Omental fat pad (tissue), 3 donors: ENCODE measurements at regions not wholly inside any gene's neighbourhood (a gene's known extent, or its start where the extent isn't known, plus 50 kb on each side); places are given as distances from the start of the nearest gene placed in this dataset.

Experiments used
- ATAC-seq: fragments of 150-250 bp; one replicate; pipeline ENCODE4 v1.9.1; 2016; ENCODE audit warnings: mild to moderate bottlenecking, moderate library complexity; ENCODE audit not compliant: low FRiP score
- DNase-seq: peaks from one replicate; pipeline ENCODE4 v3.0.0-alpha.2; 2019; ENCODE audit warnings: low spot score
- TF ChIP-seq, protein P1 (sequence below), 3 donors: fragments of 450-650 bp; IDR thresholded peaks; one replicate each; pipeline ENCODE4 v1.5.1; 2016 to 2017; ENCODE audit warnings: antibody characterized with exemption in 3 of 3, mild to moderate bottlenecking in 3 of 3, moderate library complexity in 2 of 3

- TF ChIP-seq, protein P1, sequence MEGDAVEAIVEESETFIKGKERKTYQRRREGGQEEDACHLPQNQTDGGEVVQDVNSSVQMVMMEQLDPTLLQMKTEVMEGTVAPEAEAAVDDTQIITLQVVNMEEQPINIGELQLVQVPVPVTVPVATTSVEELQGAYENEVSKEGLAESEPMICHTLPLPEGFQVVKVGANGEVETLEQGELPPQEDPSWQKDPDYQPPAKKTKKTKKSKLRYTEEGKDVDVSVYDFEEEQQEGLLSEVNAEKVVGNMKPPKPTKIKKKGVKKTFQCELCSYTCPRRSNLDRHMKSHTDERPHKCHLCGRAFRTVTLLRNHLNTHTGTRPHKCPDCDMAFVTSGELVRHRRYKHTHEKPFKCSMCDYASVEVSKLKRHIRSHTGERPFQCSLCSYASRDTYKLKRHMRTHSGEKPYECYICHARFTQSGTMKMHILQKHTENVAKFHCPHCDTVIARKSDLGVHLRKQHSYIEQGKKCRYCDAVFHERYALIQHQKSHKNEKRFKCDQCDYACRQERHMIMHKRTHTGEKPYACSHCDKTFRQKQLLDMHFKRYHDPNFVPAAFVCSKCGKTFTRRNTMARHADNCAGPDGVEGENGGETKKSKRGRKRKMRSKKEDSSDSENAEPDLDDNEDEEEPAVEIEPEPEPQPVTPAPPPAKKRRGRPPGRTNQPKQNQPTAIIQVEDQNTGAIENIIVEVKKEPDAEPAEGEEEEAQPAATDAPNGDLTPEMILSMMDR (IDR thresholded peaks at IDR 0.05): no peak
- ATAC-seq: no peak
- DNase-seq: no peak
Observed at GRCh38 chr22:34045311-34045710, 125.0 kb upstream of the LARGE1 start.

DNA sequence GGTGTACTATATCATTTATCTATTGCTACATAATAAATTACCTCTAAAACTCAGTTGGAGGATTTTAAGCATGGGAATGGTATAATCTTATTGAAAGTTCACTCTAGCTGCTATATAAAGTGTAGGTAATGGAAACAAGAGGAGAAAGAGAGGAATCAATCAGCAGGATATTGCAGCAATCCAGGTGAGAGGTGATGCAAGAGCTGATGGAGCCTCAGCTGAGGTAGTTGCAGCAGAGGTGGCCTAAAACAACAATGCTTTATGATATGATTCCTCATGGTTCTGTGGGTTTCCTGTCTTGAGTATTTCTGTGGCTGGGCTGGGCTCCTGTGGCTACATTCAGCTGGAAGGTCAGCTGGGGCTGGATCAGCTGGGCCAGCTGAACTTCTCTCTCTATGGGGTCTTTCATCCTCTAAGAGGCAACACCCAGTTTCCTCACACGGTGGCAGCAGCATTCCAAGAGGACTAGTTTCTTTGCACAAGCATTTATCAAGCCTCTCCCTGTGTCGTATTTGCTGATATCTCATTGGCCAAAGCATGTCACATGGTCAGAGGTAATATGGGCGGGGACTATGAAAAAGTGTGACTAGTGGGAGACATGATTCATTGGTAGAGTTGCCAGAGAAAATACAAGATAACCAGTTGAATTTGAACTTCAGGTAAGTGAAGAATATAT, 135.4 kb upstream of the LARGE1 start:
- ATAC-seq (no peak), DNase-seq (no peak)
- TF ChIP-seq, protein P1 (IDR thresholded peaks at IDR 0.05): no peak

- no peak for ATAC-seq
- TF ChIP-seq, protein P1 (IDR thresholded peaks at IDR 0.05): no peak
- DNase-seq: no peak
Observed at GRCh38 chr22:34057726-34058125, 137.4 kb upstream of the LARGE1 start.

DNA sequence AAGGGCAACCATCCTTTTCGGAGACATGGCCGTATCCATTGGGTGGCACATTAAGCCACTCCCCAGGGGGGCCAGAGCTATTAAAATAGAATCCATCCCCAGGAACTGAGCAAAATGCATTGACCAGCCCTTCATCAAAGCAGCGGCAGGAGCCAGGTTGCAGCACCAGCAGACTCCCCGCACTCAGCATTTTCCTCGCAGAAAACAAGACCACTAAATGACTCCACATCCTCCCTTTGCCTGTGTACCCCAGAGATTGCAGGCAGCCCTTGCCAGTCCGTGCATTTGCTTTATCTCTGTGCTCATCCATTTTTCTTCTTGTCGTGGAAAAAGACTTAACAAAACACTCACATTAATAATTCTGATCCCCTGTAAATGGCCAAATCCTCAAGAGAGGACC, 144.4 kb upstream of the LARGE1 start:
- ATAC-seq (no peak), DNase-seq (no peak)
- TF ChIP-seq, protein P1 (IDR thresholded peaks at IDR 0.05): no peak

GRCh38 chr22:34067031-34067430, 146.8 kb upstream of the LARGE1 start:
- ATAC-seq: no peak
- no peak for DNase-seq
- TF ChIP-seq, protein P1 (IDR thresholded peaks at IDR 0.05): no peak

- no peak for DNase-seq
- ATAC-seq: no peak
- TF ChIP-seq, protein P1 (IDR thresholded peaks at IDR 0.05): no peak
Observed at GRCh38 chr22:34068001-34068400, 147.7 kb upstream of the LARGE1 start.

- TF ChIP-seq, protein P1 (IDR thresholded peaks at IDR 0.05): no peak
- DNase-seq: no peak
- no peak for ATAC-seq
Observed at GRCh38 chr22:34070051-34070450, 149.8 kb upstream of the LARGE1 start.
